Fibroblast of mammary gland (primary cell): ENCODE measurements at regions not wholly inside any gene's neighbourhood (a gene's known extent, or its start where the extent isn't known, plus 50 kb on each side); places are given as distances from the start of the nearest gene placed in this dataset.

Source experiments
- DNase-seq: peaks from one replicate; pipeline ENCODE4 v3.0.0-alpha.2; 2010; ENCODE audit warnings: low read depth
- H3K4me3 ChIP-seq: 2 replicates; pipeline ENCODE4 v1.5.1; 2011; ENCODE audit warnings: low read depth, mild to moderate bottlenecking, low read length, moderate library complexity; ENCODE audit not compliant: control insufficient read depth
- CTCF ChIP-seq: conservative IDR thresholded peaks from 2 replicates; pipeline ENCODE4 v1.5.1; 2011; ENCODE audit warnings: low read depth, low read length, inconsistent platforms; ENCODE audit not compliant: control insufficient read depth, insufficient read depth

DNA sequence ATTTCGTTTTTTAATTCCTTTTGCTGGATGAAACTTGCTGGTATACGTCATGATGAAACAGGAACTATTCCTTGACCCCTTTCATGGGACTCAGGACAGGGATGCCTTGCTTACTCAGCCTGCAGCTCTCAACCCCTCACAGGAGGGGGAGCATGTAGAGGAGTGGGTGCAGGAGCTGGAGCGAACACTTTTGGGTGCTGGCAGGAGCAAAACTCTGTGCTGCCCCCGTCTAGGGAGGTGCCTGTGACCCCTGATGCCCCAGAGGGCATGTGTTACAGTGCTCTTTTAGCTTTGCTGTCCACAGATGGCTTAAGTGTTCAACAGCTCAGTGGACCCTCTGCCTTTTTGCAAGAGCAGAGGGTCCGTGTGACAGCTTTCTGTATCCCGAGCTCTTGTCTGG is 56.8 kb upstream of the TEX13C start:
- no peak for TF ChIP-seq CTCF
- no peak overlapping the region for H3K4me3 ChIP-seq
- no peak for DNase-seq

GRCh38 chrX:125266153-125266660 is 53.5 kb upstream of the TEX13C start:
- no peak for DNase-seq
- no peak for TF ChIP-seq CTCF

More at GRCh38 chrX:125266153-125266660, 53.5 kb upstream of the TEX13C start:
- H3K4me3 ChIP-seq = no peak overlapping the region
